Mucosa of stomach (tissue), 1 donor: ENCODE measurements at regions not wholly inside any gene's neighbourhood (a gene's known extent, or its start where the extent isn't known, plus 50 kb on each side); places are given as distances from the start of the nearest gene placed in this dataset.

Experiments used
- H3K27me3 ChIP-seq: one replicate; pipeline ENCODE4 v1.7.0; 2013; ENCODE audit warnings: mild to moderate bottlenecking, low read length; ENCODE audit not compliant: control insufficient read depth, insufficient read depth
- H3K36me3 ChIP-seq: one replicate; pipeline ENCODE4 v1.7.0; 2013; ENCODE audit warnings: low read length; ENCODE audit not compliant: control insufficient read depth, insufficient read depth
- H3K4me1 ChIP-seq: one replicate; pipeline ENCODE4 v1.7.0; 2013; ENCODE audit warnings: mild to moderate bottlenecking, low read length; ENCODE audit not compliant: control insufficient read depth, insufficient read depth
- H3K4me3 ChIP-seq: one replicate; pipeline ENCODE4 v1.7.0; 2013; ENCODE audit warnings: low read length
- H3K9ac ChIP-seq: one replicate; pipeline ENCODE4 v1.7.0; 2013; ENCODE audit warnings: mild to moderate bottlenecking, low read length, moderate library complexity
- H3K9me3 ChIP-seq: one replicate; pipeline ENCODE4 v1.7.0; 2013; ENCODE audit warnings: mild to moderate bottlenecking, low read length, moderate library complexity; ENCODE audit not compliant: control insufficient read depth
- donor health status: Pancreatic carcinoma.

GRCh38 chr13:88176231-88176630 is 505.1 kb downstream of the SLITRK5 start:
- H3K4me3 ChIP-seq = no peak overlapping the region
- H3K4me1 ChIP-seq = no peaks in the 10 kb centered on the region
- H3K36me3 ChIP-seq = no peaks in the 10 kb centered on the region
- H3K27me3 ChIP-seq = no peaks in the 10 kb centered on the region
- no peaks in the 10 kb centered on the region for H3K9me3 ChIP-seq
- H3K9ac ChIP-seq = no peak overlapping the region

- no peak overlapping the region for H3K4me3 ChIP-seq
- H3K4me1 ChIP-seq = no peaks in the 10 kb centered on the region
- no peaks in the 10 kb centered on the region for H3K36me3 ChIP-seq
- no peaks in the 10 kb centered on the region for H3K9me3 ChIP-seq
- H3K9ac ChIP-seq = no peak overlapping the region
- H3K27me3 ChIP-seq = no peaks in the 10 kb centered on the region
Measured at GRCh38 chr13:88183440-88183839, 512.3 kb downstream of the SLITRK5 start.

- Histone ChIP-seq H3K4me1 (no peaks in the 10 kb centered on the region), H3K9me3 (no peaks in the 10 kb centered on the region), H3K36me3 (no peaks in the 10 kb centered on the region), H3K4me3 (no peak overlapping the region), H3K27me3 (no peaks in the 10 kb centered on the region), H3K9ac (no peak overlapping the region)
Measured at GRCh38 chr13:88188986-88189385, 517.8 kb downstream of the SLITRK5 start.

GRCh38 chr13:88189728-88190127 is 518.6 kb downstream of the SLITRK5 start:
- no peaks in the 10 kb centered on the region for H3K36me3 ChIP-seq
- H3K9me3 ChIP-seq = no peaks in the 10 kb centered on the region
- no peak overlapping the region for H3K9ac ChIP-seq
- H3K4me1 ChIP-seq = no peaks in the 10 kb centered on the region
- no peak overlapping the region for H3K4me3 ChIP-seq
- H3K27me3 ChIP-seq = no peaks in the 10 kb centered on the region

- H3K27me3 ChIP-seq = no peaks in the 10 kb centered on the region
- H3K9me3 ChIP-seq = no peaks in the 10 kb centered on the region
- H3K4me1 ChIP-seq = no peaks in the 10 kb centered on the region
- H3K36me3 ChIP-seq = no peaks in the 10 kb centered on the region
- no peak overlapping the region for H3K4me3 ChIP-seq
- no peak overlapping the region for H3K9ac ChIP-seq
Measured at GRCh38 chr13:88196106-88196505, 524.9 kb downstream of the SLITRK5 start.

- no peaks in the 10 kb centered on the region for H3K36me3 ChIP-seq
- no peaks in the 10 kb centered on the region for H3K27me3 ChIP-seq
- H3K9ac ChIP-seq = no peak overlapping the region
- no peaks in the 10 kb centered on the region for H3K4me1 ChIP-seq
- H3K9me3 ChIP-seq = no peaks in the 10 kb centered on the region
- no peak overlapping the region for H3K4me3 ChIP-seq
Measured at GRCh38 chr13:88217372-88217771, 546.2 kb downstream of the SLITRK5 start.

GRCh38 chr13:88217883-88218282 is 546.7 kb downstream of the SLITRK5 start:
- Histone ChIP-seq H3K9ac (no peak overlapping the region), H3K4me3 (no peak overlapping the region), H3K27me3 (no peaks in the 10 kb centered on the region), H3K4me1 (no peaks in the 10 kb centered on the region), H3K36me3 (no peaks in the 10 kb centered on the region), H3K9me3 (no peaks in the 10 kb centered on the region)

- no peak overlapping the region for H3K4me3 ChIP-seq
- H3K36me3 ChIP-seq = no peaks in the 10 kb centered on the region
- no peak overlapping the region for H3K9ac ChIP-seq
- no peaks in the 10 kb centered on the region for H3K27me3 ChIP-seq
- H3K9me3 ChIP-seq = no peaks in the 10 kb centered on the region
- no peaks in the 10 kb centered on the region for H3K4me1 ChIP-seq
Measured at GRCh38 chr13:88223958-88224357, 552.8 kb downstream of the SLITRK5 start.

GRCh38 chr13:88235441-88235840 is 564.3 kb downstream of the SLITRK5 start:
- H3K36me3 ChIP-seq = no peaks in the 10 kb centered on the region
- no peak overlapping the region for H3K9ac ChIP-seq
- H3K9me3 ChIP-seq = no peaks in the 10 kb centered on the region
- no peaks in the 10 kb centered on the region for H3K4me1 ChIP-seq
- no peaks in the 10 kb centered on the region for H3K27me3 ChIP-seq
- H3K4me3 ChIP-seq = no peak overlapping the region

GRCh38 chr13:88246239-88246638 is 575.1 kb downstream of the SLITRK5 start:
- no peaks in the 10 kb centered on the region for H3K36me3 ChIP-seq
- H3K4me3 ChIP-seq = no peak overlapping the region
- no peak overlapping the region for H3K9ac ChIP-seq
- no peaks in the 10 kb centered on the region for H3K9me3 ChIP-seq
- no peaks in the 10 kb centered on the region for H3K4me1 ChIP-seq
- H3K27me3 ChIP-seq = no peaks in the 10 kb centered on the region

GRCh38 chr13:88248393-88248792 is 577.2 kb downstream of the SLITRK5 start:
- no peaks in the 10 kb centered on the region for H3K27me3 ChIP-seq
- H3K9ac ChIP-seq = no peak overlapping the region
- H3K9me3 ChIP-seq = no peaks in the 10 kb centered on the region
- no peaks in the 10 kb centered on the region for H3K36me3 ChIP-seq
- no peaks in the 10 kb centered on the region for H3K4me1 ChIP-seq
- no peak overlapping the region for H3K4me3 ChIP-seq

GRCh38 chr13:88257706-88258105 is 586.5 kb downstream of the SLITRK5 start:
- H3K4me1 ChIP-seq = no peaks in the 10 kb centered on the region
- H3K4me3 ChIP-seq = no peak overlapping the region

GRCh38 chr13:88263808-88264207 is 592.6 kb downstream of the SLITRK5 start:
- H3K4me3 ChIP-seq = no peak overlapping the region
- H3K4me1 ChIP-seq = no peaks in the 10 kb centered on the region
- no peaks in the 10 kb centered on the region for H3K27me3 ChIP-seq
- H3K9ac ChIP-seq = no peak overlapping the region
- H3K9me3 ChIP-seq = no peaks in the 10 kb centered on the region
- H3K36me3 ChIP-seq = no peaks in the 10 kb centered on the region

More at GRCh38 chr13:88257706-88258105, 586.5 kb downstream of the SLITRK5 start:
- H3K27me3 ChIP-seq = no peaks in the 10 kb centered on the region
- H3K36me3 ChIP-seq = no peaks in the 10 kb centered on the region
- no peak overlapping the region for H3K9ac ChIP-seq
- H3K9me3 ChIP-seq = no peaks in the 10 kb centered on the region
